Mucosa of descending colon (tissue), 3 donors: ENCODE measurements at regions not wholly inside any gene's neighbourhood (a gene's known extent, or its start where the extent isn't known, plus 50 kb on each side); places are given as distances from the start of the nearest gene placed in this dataset.
A peak's percentile ranks its signal among the peaks of the same experiment; 100 is the strongest.

Experiments
- ATAC-seq: fragments of 200-7000 bp; cut with Tn5 transposase; one replicate; pipeline ENCODE4 v1.9.1; 2020; ENCODE audit warnings: mild to moderate bottlenecking, moderate library complexity
- DNase-seq, 3 donors: peaks; one replicate each; pipeline ENCODE4 v3.0.0-alpha.2; 2020
- H3K36me3 ChIP-seq: fragments of 200-600 bp; one replicate; pipeline ENCODE4 v1.8.0; 2021; ENCODE audit warnings: low read depth, mild to moderate bottlenecking
- H3K4me1 ChIP-seq: fragments of 200-600 bp; one replicate; pipeline ENCODE4 v1.8.0; 2021; ENCODE audit warnings: low read depth, mild to moderate bottlenecking
- H3K4me3 ChIP-seq: fragments of 200-600 bp; one replicate; pipeline ENCODE4 v1.8.0; 2021; ENCODE audit warnings: mild to moderate bottlenecking
- H3K9me3 ChIP-seq: fragments of 200-600 bp; one replicate; pipeline ENCODE4 v1.8.0; 2021; ENCODE audit warnings: mild to moderate bottlenecking
- CTCF ChIP-seq: fragments of 200-600 bp; IDR thresholded peaks from one replicate; pipeline ENCODE4 v1.8.0; 2022; ENCODE audit warnings: antibody characterized with exemption, mild to moderate bottlenecking
- intact Hi-C, 2 donors: fragments of 100-400 bp; cut with DNase I in 1 of 2; cut with micrococcal nuclease in 1 of 2; formaldehyde crosslinking; loops; one replicate each; pipeline versions ENCODE4 v1.11.0 to v1.11.1; 2022; cut with DNase I, micrococcal nuclease
- donor health status: DM: no; HTN: no; CAD: no; lungs with moderate emphysema.
- donor health status: DM: no; HTN: no; CAD: no.
- donor health status: DM: no; HTN: yes; CAD: no.

GRCh38 chr2:144217853-144218633, 301.9 kb downstream of the ZEB2 start:
- intact Hi-C loops = no loop called here
- no peak overlapping the region for H3K4me3 ChIP-seq
- no peaks in the 10 kb centered on the region for H3K4me1 ChIP-seq
- H3K36me3 ChIP-seq = no peaks in the 10 kb centered on the region
- DNase-seq (no peak), ATAC-seq (peak; percentile 43)
- no peak for TF ChIP-seq CTCF
- no peaks in the 10 kb centered on the region for H3K9me3 ChIP-seq

GRCh38 chr2:144215701-144216675, 303.9 kb downstream of the ZEB2 start:
- intact Hi-C loops = no loop called here
- no peak for DNase-seq
- H3K9me3 ChIP-seq = no peaks in the 10 kb centered on the region
- no peaks in the 10 kb centered on the region for H3K36me3 ChIP-seq
- H3K4me1 ChIP-seq = no peaks in the 10 kb centered on the region
- no peak for TF ChIP-seq CTCF
- H3K4me3 ChIP-seq = no peak overlapping the region
- ATAC-seq = no peak

- intact Hi-C loops = no loop called here
- Histone ChIP-seq H3K36me3 (no peaks in the 10 kb centered on the region), H3K9me3 (no peaks in the 10 kb centered on the region), H3K4me1 (no peaks in the 10 kb centered on the region), H3K4me3 (no peak overlapping the region)
- ATAC-seq (no peak), DNase-seq (no peak)
- no peak for TF ChIP-seq CTCF
Measured at GRCh38 chr2:144215207-144215606, 304.7 kb downstream of the ZEB2 start.

GRCh38 chr2:144213797-144214196, 306.1 kb downstream of the ZEB2 start:
- ATAC-seq (no peak), DNase-seq (no peak)
- Histone ChIP-seq H3K36me3 (no peaks in the 10 kb centered on the region), H3K9me3 (no peaks in the 10 kb centered on the region), H3K4me1 (no peaks in the 10 kb centered on the region), H3K4me3 (no peak overlapping the region)
- TF ChIP-seq CTCF = no peak
- intact Hi-C loops = no loop called here

GRCh38 chr2:144211826-144212225, 308.1 kb downstream of the ZEB2 start:
- no peaks in the 10 kb centered on the region for H3K36me3 ChIP-seq
- no peaks in the 10 kb centered on the region for H3K9me3 ChIP-seq
- DNase-seq (no peak), ATAC-seq (no peak)
- intact Hi-C loops = no loop called here
- no peak for TF ChIP-seq CTCF
- no peaks in the 10 kb centered on the region for H3K4me1 ChIP-seq
- H3K4me3 ChIP-seq = no peak overlapping the region
